Panc1 (cell line): ENCODE measurements at regions not wholly inside any gene's neighbourhood (a gene's known extent, or its start where the extent isn't known, plus 50 kb on each side); places are given as distances from the start of the nearest gene placed in this dataset.

Experiments used
- ATAC-seq: fragments of 200-7000 bp; cut with Tn5 transposase; 2 replicates; pipeline ENCODE4 v1.9.1; 2020; ENCODE audit warnings: mild to moderate bottlenecking, moderate library complexity
- BruUV-seq: library from RNA; stranded (reverse); fragments of 400-500 nt; replicated peaks from 2 replicates; lab custom pipeline; 2021; lab: Mats Ljungman, UMichigan
- CTCF ChIA-PET: fragments of 300-600 bp; sonication (Branson Sonifier 250); formaldehyde crosslinking; loops from one replicate; lab custom pipeline; 2022; ENCODE audit warnings: antibody characterized with exemption; lab: Charles Lee
- POLR2A ChIA-PET: fragments of 300-600 bp; sonication (Branson Sonifier 250); formaldehyde crosslinking; loops from one replicate; lab custom pipeline; 2022; ENCODE audit warnings: antibody characterized with exemption; lab: Charles Lee
- DNase-seq: peaks from one replicate; pipeline ENCODE4 v3.0.0-alpha.2; 2010; ENCODE audit warnings: low read depth, low spot score
- H3K27ac ChIP-seq: 2 replicates; pipeline ENCODE4 v1.5.1; 2011; ENCODE audit warnings: mild to moderate bottlenecking, low read length, inconsistent platforms
- H3K27me3 ChIP-seq: fragments of 200-500 bp; sonication (Bioruptor generic); 2 replicates; pipeline ENCODE4 v1.6.0; 2014; ENCODE audit warnings: low read length, inconsistent platforms; ENCODE audit not compliant: control insufficient read depth, insufficient read depth
- H3K36me3 ChIP-seq: fragments of 200-500 bp; sonication (Bioruptor generic); 2 replicates; pipeline ENCODE4 v1.5.1; 2014; ENCODE audit warnings: inconsistent platforms, mild to moderate bottlenecking, low read length, moderate library complexity; ENCODE audit not compliant: control insufficient read depth, insufficient read depth
- H3K4me1 ChIP-seq: 2 replicates; pipeline ENCODE4 v1.5.1; 2011; ENCODE audit warnings: inconsistent platforms, mild to moderate bottlenecking, low read length, moderate library complexity; ENCODE audit not compliant: control insufficient read depth, insufficient read depth
- H3K4me3 ChIP-seq, 2 experiments: 2 replicates each; pipeline ENCODE4 v1.5.1; 2011 to 2012; ENCODE audit warnings: low read depth in 2 of 2, low read length in 2 of 2, mild to moderate bottlenecking in 2 of 2, inconsistent platforms in 1 of 2, moderate library complexity in 1 of 2
- H3K9me3 ChIP-seq: fragments of 200-500 bp; sonication (Bioruptor generic); 2 replicates; pipeline ENCODE4 v1.5.1; 2014; ENCODE audit warnings: low read depth, mild to moderate bottlenecking, inconsistent platforms, low read length, moderate library complexity; ENCODE audit not compliant: control insufficient read depth, insufficient read depth
- CTCF ChIP-seq: fragments of 450-650 bp; IDR thresholded peaks from 2 replicates; pipeline ENCODE4 v1.5.1; 2017; ENCODE audit warnings: mild to moderate bottlenecking
- POLR2AphosphoS5 ChIP-seq: IDR thresholded peaks from 2 replicates; pipeline ENCODE4 v1.6.1; 2012; ENCODE audit warnings: mild to moderate bottlenecking, low read depth, low read length, moderate library complexity
- REST ChIP-seq, 2 experiments: IDR thresholded peaks; 2 replicates each; pipeline ENCODE4 v1.6.1; 2011 to 2012; ENCODE audit warnings: low read depth in 2 of 2, control low read depth in 1 of 2, low read length in 1 of 2, mild to moderate bottlenecking in 1 of 2, moderate library complexity in 1 of 2; ENCODE audit not compliant: insufficient read depth in 1 of 2
- SIN3A ChIP-seq: IDR thresholded peaks from 2 replicates; pipeline ENCODE4 v1.6.1; 2012; ENCODE audit warnings: low read depth, mild to moderate bottlenecking, low read length, moderate library complexity, borderline replicate concordance; ENCODE audit not compliant: insufficient read depth
- TCF7L2 ChIP-seq: IDR thresholded peaks from 2 replicates; pipeline ENCODE4 v1.6.1; 2011; ENCODE audit warnings: mild to moderate bottlenecking, low read depth, low read length, inconsistent platforms
- in situ Hi-C: cut with HindIII; loops from 2 replicates; pipeline ENCODE4 v1.10.0; 2016; ENCODE audit warnings: low sequenced_read_pairs, low pct_unique_long_range_greater_than_20kb
- intact Hi-C: fragments of 100-400 bp; cut with micrococcal nuclease; formaldehyde crosslinking; loops from one replicate; pipeline ENCODE4 v1.10.0; 2022; ENCODE audit not compliant: unreplicated experiment

GRCh38 chr2:10193276-10193795 is 70.8 kb downstream of the RRM2 start:
- no peak for ATAC-seq
- DNase-seq: no peak
- no TSS peak for BruUV-seq
- POLR2A ChIA-PET: no interaction called here
- intact Hi-C loops (no loop called here), in situ Hi-C loops (no loop called here)
- Histone ChIP-seq H3K4me1 (no peaks in the 10 kb centered on the region), H3K9me3 (no peaks in the 10 kb centered on the region), H3K27me3 (no peaks in the 10 kb centered on the region), H3K27ac (no peak overlapping the region), H3K4me3 (no peak overlapping the region), H3K36me3 (no peaks in the 10 kb centered on the region)
- CTCF ChIA-PET: interaction anchor here (0.8 kb wide), 1 partner anchor 21 kb away, joined by 3 read pairs; no protein-coding TSS in a partner anchor
- TF ChIP-seq TCF7L2 (no peak), POLR2AphosphoS5 (no peak), REST (IDR thresholded peaks at IDR 0.05; ENCODE audit: insufficient read depth in 1 of 2, low read depth in 2 of 2, low read length in 1 of 2) (no peak), SIN3A (no peak), CTCF (no peak)

GRCh38 chr2:10193851-10194820 is 71.6 kb downstream of the RRM2 start:
- Histone ChIP-seq H3K9me3 (no peaks in the 10 kb centered on the region), H3K27ac (no peak overlapping the region), H3K36me3 (no peaks in the 10 kb centered on the region), H3K4me3 (no peak overlapping the region), H3K4me1 (no peaks in the 10 kb centered on the region), H3K27me3 (no peaks in the 10 kb centered on the region)
- BruUV-seq: no TSS peak
- ChIA-PET POLR2A (no interaction called here), CTCF (no interaction called here)
- ATAC-seq (no peak), DNase-seq (no peak)
- intact Hi-C loops (no loop called here), in situ Hi-C loops (no loop called here)
- TF ChIP-seq SIN3A: no peak
- TF ChIP-seq REST (IDR thresholded peaks at IDR 0.05; ENCODE audit: insufficient read depth in 1 of 2, low read depth in 2 of 2, low read length in 1 of 2): no peak
- TF ChIP-seq TCF7L2: no peak
- TF ChIP-seq POLR2AphosphoS5: no peak
- TF ChIP-seq CTCF: no peak
